ENCODE measurements at regions not wholly inside any gene's neighbourhood (a gene's known extent, or its start where the extent isn't known, plus 50 kb on each side); places are given as distances from the start of the nearest gene placed in this dataset.
"Not testable (repeated sequence)": the region's sequence is repeated elsewhere in the genome, so short reads cannot be mapped to it uniquely, and the experiment has no call there.

GRCh38 chr20:30487947-30488926, 769.2 kb upstream of the DEFB115 start:
- H3K36me3 ChIP-seq (ENCODE audit: insufficient read depth), result no peaks in the 10 kb centered on the region
- no peak overlapping the region for H3K27ac ChIP-seq
- H3K9ac ChIP-seq, result no peak overlapping the region
- no peaks in the 10 kb centered on the region for H3K79me2 ChIP-seq (ENCODE audit: insufficient read depth, low read depth)
- H3K4me2 ChIP-seq, result no peak overlapping the region
- no peak overlapping the region for H3K4me3 ChIP-seq (IDR thresholded peaks at IDR 0.05; ENCODE audit: insufficient read depth, low read depth, low read length)
- TF ChIP-seq CTCF (conservative IDR thresholded peaks at IDR 0.05; ENCODE audit: low read depth, low read length), result no peak
- H2AFZ ChIP-seq (ENCODE audit: low read depth), result no peak overlapping the region
- H4K20me1 ChIP-seq (ENCODE audit: insufficient read depth), result no peaks in the 10 kb centered on the region
- H3K4me1 ChIP-seq (ENCODE audit: low read depth, poor library complexity, severe bottlenecking), result no peaks in the 10 kb centered on the region
- H3K27me3 ChIP-seq (ENCODE audit: insufficient read depth, low read depth), result no peaks in the 10 kb centered on the region

- no peaks in the 10 kb centered on the region for H3K36me3 ChIP-seq (ENCODE audit: insufficient read depth)
- H3K79me2 ChIP-seq (ENCODE audit: insufficient read depth, low read depth), result no peaks in the 10 kb centered on the region
- H3K27me3 ChIP-seq (ENCODE audit: insufficient read depth, low read depth), result no peaks in the 10 kb centered on the region
- no peaks in the 10 kb centered on the region for H4K20me1 ChIP-seq (ENCODE audit: insufficient read depth)
- H3K4me2 ChIP-seq, result no peak overlapping the region
- TF ChIP-seq CTCF (conservative IDR thresholded peaks at IDR 0.05; ENCODE audit: low read depth, low read length), result no peak
- no peak overlapping the region for H3K27ac ChIP-seq
- H3K9ac ChIP-seq, result no peak overlapping the region
- no peaks in the 10 kb centered on the region for H3K4me1 ChIP-seq (ENCODE audit: low read depth, poor library complexity, severe bottlenecking)
- H2AFZ ChIP-seq (ENCODE audit: low read depth), result no peak overlapping the region
- H3K4me3 ChIP-seq (IDR thresholded peaks at IDR 0.05; ENCODE audit: insufficient read depth, low read depth, low read length), result no peak overlapping the region
These were observed 768.4 kb upstream of the DEFB115 start for GRCh38 chr20:30488941-30489613.

GRCh38 chr20:30489614-30490003, 767.9 kb upstream of the DEFB115 start:
- no peaks in the 10 kb centered on the region for H3K27me3 ChIP-seq (ENCODE audit: insufficient read depth, low read depth)
- H4K20me1 ChIP-seq (ENCODE audit: insufficient read depth), result no peaks in the 10 kb centered on the region
- H3K79me2 ChIP-seq (ENCODE audit: insufficient read depth, low read depth), result no peaks in the 10 kb centered on the region
- no peak overlapping the region for H3K9ac ChIP-seq
- H3K4me1 ChIP-seq (ENCODE audit: low read depth, poor library complexity, severe bottlenecking), result no peaks in the 10 kb centered on the region
- no peak overlapping the region for H2AFZ ChIP-seq (ENCODE audit: low read depth)
- no peak for TF ChIP-seq CTCF (conservative IDR thresholded peaks at IDR 0.05; ENCODE audit: low read depth, low read length)
- H3K36me3 ChIP-seq (ENCODE audit: insufficient read depth), result no peaks in the 10 kb centered on the region
- no peak overlapping the region for H3K4me3 ChIP-seq (IDR thresholded peaks at IDR 0.05; ENCODE audit: insufficient read depth, low read depth, low read length)
- no peak overlapping the region for H3K27ac ChIP-seq
- no peak overlapping the region for H3K4me2 ChIP-seq

- TF ChIP-seq CTCF (conservative IDR thresholded peaks at IDR 0.05; ENCODE audit: low read depth, low read length), result no peak
- no peaks in the 10 kb centered on the region for H4K20me1 ChIP-seq (ENCODE audit: insufficient read depth)
- no peaks in the 10 kb centered on the region for H3K27me3 ChIP-seq (ENCODE audit: insufficient read depth, low read depth)
- no peak overlapping the region for H3K9ac ChIP-seq
- no peak overlapping the region for H3K4me3 ChIP-seq (IDR thresholded peaks at IDR 0.05; ENCODE audit: insufficient read depth, low read depth, low read length)
- H3K27ac ChIP-seq, result no peak overlapping the region
- H3K4me2 ChIP-seq, result no peak overlapping the region
- no peaks in the 10 kb centered on the region for H3K4me1 ChIP-seq (ENCODE audit: low read depth, poor library complexity, severe bottlenecking)
- no peaks in the 10 kb centered on the region for H3K36me3 ChIP-seq (ENCODE audit: insufficient read depth)
- no peak overlapping the region for H2AFZ ChIP-seq (ENCODE audit: low read depth)
- H3K79me2 ChIP-seq (ENCODE audit: insufficient read depth, low read depth), result no peaks in the 10 kb centered on the region
These were observed 766.4 kb upstream of the DEFB115 start for GRCh38 chr20:30491016-30491415.

- H3K4me3 ChIP-seq (IDR thresholded peaks at IDR 0.05; ENCODE audit: insufficient read depth, low read depth, low read length); H3K4me2 ChIP-seq; H3K27ac ChIP-seq; H3K36me3 ChIP-seq (ENCODE audit: insufficient read depth); H4K20me1 ChIP-seq (ENCODE audit: insufficient read depth); H2AFZ ChIP-seq (ENCODE audit: low read depth); H3K9ac ChIP-seq; H3K27me3 ChIP-seq (ENCODE audit: insufficient read depth, low read depth); H3K79me2 ChIP-seq (ENCODE audit: insufficient read depth, low read depth): not testable (repeated sequence)
- H3K4me1 ChIP-seq (ENCODE audit: low read depth, poor library complexity, severe bottlenecking), result peaks cover 23% of the 10 kb centered on the region
These were observed 760.8 kb upstream of the DEFB115 start for GRCh38 chr20:30496656-30497055.

GRCh38 chr20:30497191-30497590, 760.3 kb upstream of the DEFB115 start:
- H4K20me1 ChIP-seq (ENCODE audit: insufficient read depth); H3K36me3 ChIP-seq (ENCODE audit: insufficient read depth); H3K4me3 ChIP-seq (IDR thresholded peaks at IDR 0.05; ENCODE audit: insufficient read depth, low read depth, low read length); H3K27me3 ChIP-seq (ENCODE audit: insufficient read depth, low read depth); H3K4me2 ChIP-seq; H2AFZ ChIP-seq (ENCODE audit: low read depth); H3K79me2 ChIP-seq (ENCODE audit: insufficient read depth, low read depth); H3K9ac ChIP-seq; H3K27ac ChIP-seq: not testable (repeated sequence)
- H3K4me1 ChIP-seq (ENCODE audit: low read depth, poor library complexity, severe bottlenecking), result peaks cover 26% of the 10 kb centered on the region
